SHP77 (cell line): ENCODE measurements at regions not wholly inside any gene's neighbourhood (a gene's known extent, or its start where the extent isn't known, plus 50 kb on each side); places are given as distances from the start of the nearest gene placed in this dataset.
"Not testable (repeated sequence)": the region's sequence is repeated elsewhere in the genome, so short reads cannot be mapped to it uniquely, and the experiment has no call there.

ENCODE experiments used
- DNase-seq, 2 experiments: peaks; one replicate each; lab custom pipeline; 2025; lab: John Stamatoyannopoulos, UW

GRCh38 chr19:22545751-22546150 lies 88.4 kb upstream of the ZNF492 start:
- DNase-seq = no peak

- DNase-seq = no peak
Measured at GRCh38 chr19:22533761-22534160, 100.4 kb upstream of the ZNF492 start.

- peak in 1 of 2 experiments; percentile 15 for DNase-seq
Measured at GRCh38 chr19:22532388-22533300, 101.5 kb upstream of the ZNF492 start.

- DNase-seq = no peak
Measured at GRCh38 chr19:22530042-22530441, 104.1 kb upstream of the ZNF492 start.

GRCh38 chr19:22528956-22529355 lies 105.2 kb upstream of the ZNF492 start:
- no peak for DNase-seq

- DNase-seq = no peak
Measured at GRCh38 chr19:22527554-22527953, 105.4 kb upstream of the ZNF98 start.

- DNase-seq = no peak
Measured at GRCh38 chr19:22526661-22527272, 104.6 kb upstream of the ZNF98 start.

GRCh38 chr19:22523940-22524339 lies 101.8 kb upstream of the ZNF98 start:
- DNase-seq = no peak

GRCh38 chr19:22519562-22519961 lies 97.4 kb upstream of the ZNF98 start:
- DNase-seq = not testable (repeated sequence)

- DNase-seq = no peak
Measured at GRCh38 chr19:22519152-22519551, 97.0 kb upstream of the ZNF98 start.

- DNase-seq = no peak
Measured at GRCh38 chr19:22517496-22518411, 95.6 kb upstream of the ZNF98 start.

- DNase-seq = no peak
Measured at GRCh38 chr19:22515435-22515834, 93.3 kb upstream of the ZNF98 start.

GRCh38 chr19:22503524-22503923 lies 81.4 kb upstream of the ZNF98 start:
- no peak for DNase-seq

GRCh38 chr19:22502766-22503165 lies 80.6 kb upstream of the ZNF98 start:
- DNase-seq = no peak

GRCh38 chr19:22498831-22499430 lies 76.8 kb upstream of the ZNF98 start:
- not testable (repeated sequence) for DNase-seq

GRCh38 chr19:22491746-22492145 lies 69.6 kb upstream of the ZNF98 start:
- no peak for DNase-seq

- DNase-seq = not testable (repeated sequence)
Measured at GRCh38 chr19:22483514-22483913, 61.4 kb upstream of the ZNF98 start.

GRCh38 chr19:22472180-22472637 lies 50.1 kb upstream of the ZNF98 start:
- no peak for DNase-seq
